Liver (tissue), 8 donors: ENCODE measurements at regions not wholly inside any gene's neighbourhood (a gene's known extent, or its start where the extent isn't known, plus 50 kb on each side); places are given as distances from the start of the nearest gene placed in this dataset.

Source experiments
- DNase-seq: peaks from one replicate; pipeline ENCODE4 v3.0.0-alpha.2; 2017; ENCODE audit warnings: low spot score
- H3K27ac ChIP-seq, 2 donors: one replicate each; pipeline ENCODE4 v1.7.0; 2013; ENCODE audit warnings: inconsistent platforms in 2 of 2, low read length in 2 of 2, control low read depth in 1 of 2, low read depth in 1 of 2, mild to moderate bottlenecking in 1 of 2
- H3K27me3 ChIP-seq, 4 donors: one replicate each; pipeline versions ENCODE4 v1.6.1 to v1.7.0; 2013; ENCODE audit warnings: low read length in 3 of 4, inconsistent platforms in 1 of 4, mild to moderate bottlenecking in 1 of 4, moderate library complexity in 1 of 4; ENCODE audit not compliant: control insufficient read depth in 4 of 4, insufficient read depth in 4 of 4
- H3K36me3 ChIP-seq, 4 donors: one replicate each; pipeline versions ENCODE4 v1.6.1 to v1.7.0; 2013; ENCODE audit warnings: low read length in 3 of 4, mild to moderate bottlenecking in 3 of 4, low read depth in 1 of 4, moderate library complexity in 1 of 4; ENCODE audit not compliant: control insufficient read depth in 4 of 4, insufficient read depth in 3 of 4
- H3K4me1 ChIP-seq, 4 donors: one replicate each; pipeline versions ENCODE4 v1.6.1 to v1.7.0; 2013; ENCODE audit warnings: low read length in 3 of 4, mild to moderate bottlenecking in 3 of 4, moderate library complexity in 1 of 4; ENCODE audit not compliant: control insufficient read depth in 4 of 4, insufficient read depth in 4 of 4
- H3K4me3 ChIP-seq, 3 donors: one replicate each; pipeline versions ENCODE4 v1.6.1 to v1.7.0; 2013; ENCODE audit warnings: low read length in 3 of 3, control low read depth in 1 of 3, low read depth in 1 of 3, mild to moderate bottlenecking in 1 of 3
- H3K9ac ChIP-seq, 2 donors: one replicate each; pipeline ENCODE4 v1.7.0; 2013; ENCODE audit warnings: low read length in 2 of 2, mild to moderate bottlenecking in 2 of 2, moderate library complexity in 2 of 2, control low read depth in 1 of 2, low read depth in 1 of 2
- H3K9me3 ChIP-seq, 4 donors: one replicate each; pipeline versions ENCODE4 v1.6.1 to v1.7.0; 2013; ENCODE audit warnings: low read length in 3 of 4; ENCODE audit not compliant: control insufficient read depth in 4 of 4
- EGR1 ChIP-seq, 2 donors: IDR thresholded peaks; 2 replicates each; pipeline ENCODE4 v1.6.1; 2016 to 2018; ENCODE audit warnings: antibody characterized with exemption in 2 of 2, low read depth in 2 of 2
- FOXA1 ChIP-seq: IDR thresholded peaks from 2 replicates; pipeline ENCODE4 v1.6.1; 2016; ENCODE audit warnings: antibody characterized with exemption
- FOXA2 ChIP-seq: IDR thresholded peaks from 2 replicates; pipeline ENCODE4 v1.6.1; 2016; ENCODE audit warnings: antibody characterized with exemption
- GABPA ChIP-seq, 2 donors: IDR thresholded peaks in 1 of 2; conservative IDR thresholded peaks in 1 of 2; 2 replicates each; pipeline ENCODE4 v1.6.1; 2016; ENCODE audit warnings: antibody characterized with exemption in 2 of 2, mild to moderate bottlenecking in 1 of 2, moderate library complexity in 1 of 2
- HNF4A ChIP-seq, 2 donors: conservative IDR thresholded peaks; 2 replicates each; pipeline ENCODE4 v1.6.1; 2016; ENCODE audit warnings: antibody characterized with exemption in 2 of 2, mild to moderate bottlenecking in 2 of 2
- HNF4G ChIP-seq: IDR thresholded peaks from 2 replicates; pipeline ENCODE4 v1.6.1; 2016; ENCODE audit warnings: antibody characterized with exemption
- JUND ChIP-seq, 2 donors: IDR thresholded peaks; 2 replicates each; pipeline ENCODE4 v1.6.1; 2016; ENCODE audit warnings: antibody characterized with exemption in 2 of 2
- NR2F2 ChIP-seq: IDR thresholded peaks from 2 replicates; pipeline ENCODE4 v1.6.1; 2016; ENCODE audit warnings: antibody characterized with exemption
- RAD21 ChIP-seq, 2 donors: IDR thresholded peaks; 2 replicates each; pipeline ENCODE4 v1.6.1; 2016; ENCODE audit warnings: antibody characterized with exemption in 2 of 2, mild to moderate bottlenecking in 2 of 2
- REST ChIP-seq: IDR thresholded peaks from 2 replicates; pipeline ENCODE4 v1.6.1; 2016; ENCODE audit warnings: antibody characterized with exemption, mild to moderate bottlenecking
- RXRA ChIP-seq, 2 donors: IDR thresholded peaks; 2 replicates each; pipeline ENCODE4 v1.6.1; 2017 to 2018; ENCODE audit warnings: antibody characterized with exemption in 2 of 2, mild to moderate bottlenecking in 1 of 2
- SP1 ChIP-seq: IDR thresholded peaks from 2 replicates; pipeline ENCODE4 v1.6.1; 2018; ENCODE audit warnings: antibody characterized with exemption, mild to moderate bottlenecking
- TAF1 ChIP-seq: conservative IDR thresholded peaks from 2 replicates; pipeline ENCODE4 v1.6.1; 2016; ENCODE audit warnings: antibody characterized with exemption, mild to moderate bottlenecking
- ZBTB33 ChIP-seq: IDR thresholded peaks from 2 replicates; pipeline ENCODE4 v1.6.1; 2016; ENCODE audit warnings: antibody characterized with exemption
- WGBS: extraction: QIAGEN DNeasy Blood & Tissue Kit; methylation state at CpG from one replicate; pipeline ENCODE4 v1.1.7; 2013; 5-methylcytosine and 5-hydroxymethylcytosine counted together
- TF ChIP-seq, protein P1 (sequence below): IDR thresholded peaks from 2 replicates; pipeline ENCODE4 v1.6.1; 2016; ENCODE audit warnings: antibody characterized with exemption
- TF ChIP-seq, protein P2 (sequence below): IDR thresholded peaks from 2 replicates; pipeline ENCODE4 v1.6.1; 2016; ENCODE audit warnings: antibody characterized with exemption
- TF ChIP-seq, protein P3 (sequence below): fragments of 150-350 bp; IDR thresholded peaks from 2 replicates; pipeline ENCODE4 v1.5.1; 2017; ENCODE audit warnings: improper control_type of control experiment, low read depth, low read length; ENCODE audit not compliant: missing input control
- donor health status: healthy.
- donor health status: healthy.
- donor health status: healthy.
- donor health status: healthy.
- donor health status: healthy.

DNA sequence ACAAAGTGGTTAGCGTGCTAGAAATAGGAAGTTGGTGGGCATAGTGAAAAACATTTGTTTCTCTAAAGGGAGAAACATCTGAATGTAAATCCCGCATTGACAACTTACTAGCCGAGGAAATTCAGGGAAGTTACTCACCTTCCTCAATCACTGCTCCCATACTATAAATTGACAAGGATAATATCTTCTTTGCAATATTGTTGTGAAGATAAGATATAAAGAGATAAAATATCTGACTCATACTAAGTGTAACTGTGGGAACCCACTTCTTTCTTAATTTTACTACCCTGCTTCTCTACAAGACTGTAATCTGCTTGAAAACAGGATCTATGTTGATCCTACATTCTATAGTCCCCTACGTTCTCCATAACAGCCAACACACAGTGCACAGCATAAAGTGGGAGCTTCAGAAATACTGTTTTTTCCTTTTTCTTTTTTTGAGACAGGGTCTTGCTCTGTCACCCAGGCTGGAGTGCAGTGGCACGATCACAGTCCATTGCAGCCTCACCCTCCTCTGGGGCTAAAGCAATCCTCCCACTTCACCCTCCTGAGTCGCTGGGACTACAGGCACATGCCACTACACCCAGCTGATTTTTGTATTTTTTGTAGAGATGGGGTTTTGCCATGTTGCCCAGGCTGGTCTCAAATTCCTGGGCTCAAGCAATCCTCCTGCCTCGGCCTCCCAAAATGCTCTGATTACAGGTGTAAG lies 57.4 kb upstream of the C1orf21 start:
- Histone ChIP-seq H3K27me3 (no peaks in the 10 kb centered on the region), H3K9ac (no peak overlapping the region), H3K27ac (no peak overlapping the region), H3K4me1 (peaks cover 0 to 2% (median 0%) of the 10 kb centered on the region in 4 donors), H3K4me3 (no peak overlapping the region), H3K9me3 (peaks cover 0 to 5% (median 0%) of the 10 kb centered on the region in 4 donors), H3K36me3 (no peaks in the 10 kb centered on the region)
- TF ChIP-seq NR2F2: no peak
- TF ChIP-seq, protein P1, sequence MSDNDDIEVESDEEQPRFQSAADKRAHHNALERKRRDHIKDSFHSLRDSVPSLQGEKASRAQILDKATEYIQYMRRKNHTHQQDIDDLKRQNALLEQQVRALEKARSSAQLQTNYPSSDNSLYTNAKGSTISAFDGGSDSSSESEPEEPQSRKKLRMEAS: no peak
- TF ChIP-seq HNF4A (conservative IDR thresholded peaks at IDR 0.05): no peak
- no peak for TF ChIP-seq EGR1 (IDR thresholded peaks at IDR 0.05; ENCODE audit: low read depth in 2 of 2)
- TF ChIP-seq GABPA (IDR thresholded peaks at IDR 0.05 in 1 of 2, conservative IDR thresholded peaks at IDR 0.05 in 1 of 2): no peak
- no peak for TF ChIP-seq RAD21 (IDR thresholded peaks at IDR 0.05)
- TF ChIP-seq FOXA1: no peak
- no peak for TF ChIP-seq REST
- WGBS: 82% methylated on average over 7 of the region's 7 CpGs
- no peak for DNase-seq

- H3K4me1 ChIP-seq: no peaks in the 10 kb centered on the region
- no peak overlapping the region for H3K4me3 ChIP-seq
- H3K27ac ChIP-seq: no peak overlapping the region
- no peak for DNase-seq
- no peaks in the 10 kb centered on the region for H3K36me3 ChIP-seq
- H3K9ac ChIP-seq: no peak overlapping the region
- peaks cover 0 to 5% (median 0%) of the 10 kb centered on the region in 4 donors for H3K9me3 ChIP-seq
- WGBS: 59% methylated on average over 7 of the region's 7 CpGs
- no peaks in the 10 kb centered on the region for H3K27me3 ChIP-seq
- TF ChIP-seq, protein P2, sequence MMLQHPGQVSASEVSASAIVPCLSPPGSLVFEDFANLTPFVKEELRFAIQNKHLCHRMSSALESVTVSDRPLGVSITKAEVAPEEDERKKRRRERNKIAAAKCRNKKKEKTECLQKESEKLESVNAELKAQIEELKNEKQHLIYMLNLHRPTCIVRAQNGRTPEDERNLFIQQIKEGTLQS: no peak
- TF ChIP-seq JUND (IDR thresholded peaks at IDR 0.05) (no peak), TAF1 (no peak), FOXA2 (no peak), REST (no peak), SP1 (peak; percentile 21), HNF4G (no peak), FOXA1 (no peak), ZBTB33 (no peak), RAD21 (IDR thresholded peaks at IDR 0.05) (peak; percentile 11 to 16), EGR1 (IDR thresholded peaks at IDR 0.05; ENCODE audit: low read depth in 2 of 2) (no peak), RXRA (IDR thresholded peaks at IDR 0.05) (peak; percentile 31 to 50), NR2F2 (no peak), GABPA (IDR thresholded peaks at IDR 0.05 in 1 of 2, conservative IDR thresholded peaks at IDR 0.05 in 1 of 2) (no peak), HNF4A (conservative IDR thresholded peaks at IDR 0.05) (no peak)
- TF ChIP-seq, protein P3, sequence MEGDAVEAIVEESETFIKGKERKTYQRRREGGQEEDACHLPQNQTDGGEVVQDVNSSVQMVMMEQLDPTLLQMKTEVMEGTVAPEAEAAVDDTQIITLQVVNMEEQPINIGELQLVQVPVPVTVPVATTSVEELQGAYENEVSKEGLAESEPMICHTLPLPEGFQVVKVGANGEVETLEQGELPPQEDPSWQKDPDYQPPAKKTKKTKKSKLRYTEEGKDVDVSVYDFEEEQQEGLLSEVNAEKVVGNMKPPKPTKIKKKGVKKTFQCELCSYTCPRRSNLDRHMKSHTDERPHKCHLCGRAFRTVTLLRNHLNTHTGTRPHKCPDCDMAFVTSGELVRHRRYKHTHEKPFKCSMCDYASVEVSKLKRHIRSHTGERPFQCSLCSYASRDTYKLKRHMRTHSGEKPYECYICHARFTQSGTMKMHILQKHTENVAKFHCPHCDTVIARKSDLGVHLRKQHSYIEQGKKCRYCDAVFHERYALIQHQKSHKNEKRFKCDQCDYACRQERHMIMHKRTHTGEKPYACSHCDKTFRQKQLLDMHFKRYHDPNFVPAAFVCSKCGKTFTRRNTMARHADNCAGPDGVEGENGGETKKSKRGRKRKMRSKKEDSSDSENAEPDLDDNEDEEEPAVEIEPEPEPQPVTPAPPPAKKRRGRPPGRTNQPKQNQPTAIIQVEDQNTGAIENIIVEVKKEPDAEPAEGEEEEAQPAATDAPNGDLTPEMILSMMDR: no peak
- TF ChIP-seq, protein P1: no peak
Measured at GRCh38 chr1:184329962-184330868, 56.6 kb upstream of the C1orf21 start.
